HG02981 (cell line): ENCODE measurements at regions not wholly inside any gene's neighbourhood (a gene's known extent, or its start where the extent isn't known, plus 50 kb on each side); places are given as distances from the start of the nearest gene placed in this dataset.
"Not testable (repeated sequence)": the region's sequence is repeated elsewhere in the genome, so short reads cannot be mapped to it uniquely, and the experiment has no call there.

Experiments
- ATAC-seq: cut with Tn5 transposase; IDR thresholded peaks from one replicate; pipeline ENCODE4 v1.9.1; 2021; ENCODE audit warnings: mild to moderate bottlenecking, moderate library complexity; ENCODE audit not compliant: unreplicated experiment

GRCh38 chr2:176424746-176425145 is 155.5 kb downstream of the MTX2 start:
- ATAC-seq: no peak

- ATAC-seq: no peak
Observed at GRCh38 chr2:176427549-176427948, 158.3 kb downstream of the MTX2 start.

- not testable (repeated sequence) for ATAC-seq
Observed at GRCh38 chr2:176428944-176429469, 159.8 kb downstream of the MTX2 start.

GRCh38 chr2:176432434-176432833 is 163.2 kb downstream of the MTX2 start:
- ATAC-seq: no peak

- no peak for ATAC-seq
Observed at GRCh38 chr2:176435729-176436128, 166.5 kb downstream of the MTX2 start.

- no peak for ATAC-seq
Observed at GRCh38 chr2:176443946-176444345, 174.7 kb downstream of the MTX2 start.

- ATAC-seq: no peak
Observed at GRCh38 chr2:176445956-176446355, 176.7 kb downstream of the MTX2 start.

GRCh38 chr2:176446718-176447414 is 177.6 kb downstream of the MTX2 start:
- ATAC-seq: no peak

- no peak for ATAC-seq
Observed at GRCh38 chr2:176447616-176448015, 178.4 kb downstream of the MTX2 start.

GRCh38 chr2:176449852-176450251 is 180.6 kb downstream of the MTX2 start:
- no peak for ATAC-seq

- ATAC-seq: no peak
Observed at GRCh38 chr2:176453784-176454183, 184.5 kb downstream of the MTX2 start.

- ATAC-seq: no peak
Observed at GRCh38 chr2:176454893-176455815, 185.9 kb downstream of the MTX2 start.

- ATAC-seq: no peak
Observed at GRCh38 chr2:176455816-176456291, 186.6 kb downstream of the MTX2 start.

- no peak for ATAC-seq
Observed at GRCh38 chr2:176457481-176457880, 188.2 kb downstream of the MTX2 start.

- no peak for ATAC-seq
Observed at GRCh38 chr2:176461098-176461808, 192.0 kb downstream of the MTX2 start.

GRCh38 chr2:176461809-176462670 is 192.8 kb downstream of the MTX2 start:
- no peak for ATAC-seq

- ATAC-seq: no peak
Observed at GRCh38 chr2:176463546-176463945, 194.3 kb downstream of the MTX2 start.

- ATAC-seq: no peak
Observed at GRCh38 chr2:176464886-176465564, 195.8 kb downstream of the MTX2 start.

GRCh38 chr2:176466918-176467452 is 197.7 kb downstream of the MTX2 start:
- no peak for ATAC-seq
